ENCODE measurements at regions not wholly inside any gene's neighbourhood (a gene's known extent, or its start where the extent isn't known, plus 50 kb on each side); places are given as distances from the start of the nearest gene placed in this dataset.

GRCh38 chr14:99324291-99324690 is 52.3 kb upstream of the BCL11B start:
- no peak for DNase-seq (ENCODE audit: low spot score)
- in situ Hi-C loops (cut with HindIII; ENCODE audit: low sequenced_read_pairs) = no loop called here

GRCh38 chr14:99323603-99324185 is 51.7 kb upstream of the BCL11B start:
- no peak for DNase-seq (ENCODE audit: low spot score)

GRCh38 chr14:99322731-99323599 is 51.0 kb upstream of the BCL11B start:
- in situ Hi-C loops (cut with HindIII; ENCODE audit: low sequenced_read_pairs) = no loop called here
- no peak for DNase-seq (ENCODE audit: low spot score)

More at GRCh38 chr14:99323603-99324185, 51.7 kb upstream of the BCL11B start:
- in situ Hi-C loops (cut with HindIII; ENCODE audit: low sequenced_read_pairs) = no loop called here

- DNase-seq (ENCODE audit: low spot score) = no peak
- in situ Hi-C loops (cut with HindIII; ENCODE audit: low sequenced_read_pairs) = no loop called here
Observed at GRCh38 chr14:99321955-99322730, 50.1 kb upstream of the BCL11B start.

Measured in G401 (cell line).